Left ventricle myocardium inferior (tissue), 1 donor: ENCODE measurements at regions not wholly inside any gene's neighbourhood (a gene's known extent, or its start where the extent isn't known, plus 50 kb on each side); places are given as distances from the start of the nearest gene placed in this dataset.
A peak's percentile ranks its signal among the peaks of the same experiment; 100 is the strongest.
"Not testable (repeated sequence)": the region's sequence is repeated elsewhere in the genome, so short reads cannot be mapped to it uniquely, and the experiment has no call there.

Experiments
- DNase-seq: peaks from one replicate; pipeline ENCODE4 v3.0.0-alpha.2; 2020
- H3K27ac ChIP-seq: fragments of 200-600 bp; replicated peaks from 2 replicates; pipeline ENCODE4 v1.8.0; 2021
- H3K27me3 ChIP-seq: fragments of 200-600 bp; 2 replicates; pipeline ENCODE4 v1.8.0; 2021; ENCODE audit warnings: low read depth
- H3K36me3 ChIP-seq: fragments of 200-600 bp; 2 replicates; pipeline ENCODE4 v1.8.0; 2021
- H3K4me1 ChIP-seq: fragments of 200-600 bp; 2 replicates; pipeline ENCODE4 v1.8.0; 2021
- H3K4me3 ChIP-seq: fragments of 200-600 bp; 2 replicates; pipeline ENCODE4 v1.8.0; 2021; ENCODE audit warnings: mild to moderate bottlenecking, moderate library complexity
- H3K9me3 ChIP-seq: fragments of 200-600 bp; replicated peaks from 2 replicates; pipeline ENCODE4 v1.8.0; 2021
- CTCF ChIP-seq: fragments of 200-600 bp; IDR thresholded peaks from 2 replicates; pipeline ENCODE4 v1.8.0; 2021; ENCODE audit warnings: antibody characterized with exemption, mild to moderate bottlenecking, borderline replicate concordance
- intact Hi-C: fragments of 100-400 bp; cut with micrococcal nuclease; formaldehyde crosslinking; loops from one replicate; pipeline ENCODE4 v1.11.0; 2022
- donor health status: DM: no; HTN: yes; CAD: no; lungs with severe emphysema.

- intact Hi-C loops, result no loop called here
- no peaks in the 10 kb centered on the region for H3K27me3 ChIP-seq
- no peaks in the 10 kb centered on the region for H3K9me3 ChIP-seq
- peaks cover 18% of the 10 kb centered on the region for H3K4me1 ChIP-seq
- peak overlapping the region; percentile 42 for H3K27ac ChIP-seq
- TF ChIP-seq CTCF, result no peak
- no peak overlapping the region for H3K4me3 ChIP-seq
- H3K36me3 ChIP-seq, result no peaks in the 10 kb centered on the region
- DNase-seq, result no peak
Measured at GRCh38 chrX:73962948-73963347, 110.4 kb upstream of the XIST start.

- H3K9me3 ChIP-seq, H3K4me3 ChIP-seq, DNase-seq, H3K36me3 ChIP-seq, H3K27ac ChIP-seq, intact Hi-C loops, H3K27me3 ChIP-seq: not testable (repeated sequence)
- H3K4me1 ChIP-seq, result peaks cover 18% of the 10 kb centered on the region
Measured at GRCh38 chrX:73961867-73962266, 109.4 kb upstream of the XIST start.

GRCh38 chrX:73944563-73944908, 92.0 kb upstream of the XIST start:
- Histone ChIP-seq H3K9me3 (no peaks in the 10 kb centered on the region), H3K4me3 (peak overlapping the region; percentile 77), H3K4me1 (peaks cover 12% of the 10 kb centered on the region), H3K27me3 (no peaks in the 10 kb centered on the region), H3K27ac (peak overlapping the region; percentile 87), H3K36me3 (peaks cover 5% of the 10 kb centered on the region)
- TF ChIP-seq CTCF, result no peak
- DNase-seq, result no peak
- intact Hi-C loops, result no loop called here

- intact Hi-C loops, result no loop called here
- no peak for TF ChIP-seq CTCF
- H3K27me3 ChIP-seq, result no peaks in the 10 kb centered on the region
Measured at GRCh38 chrX:73943693-73944562, 91.4 kb upstream of the XIST start.

GRCh38 chrX:73940893-73941470, 88.5 kb upstream of the XIST start:
- no peak for DNase-seq
- Histone ChIP-seq H3K4me1 (peaks cover 12% of the 10 kb centered on the region), H3K4me3 (no peak overlapping the region), H3K36me3 (no peaks in the 10 kb centered on the region), H3K27ac (no peak overlapping the region), H3K9me3 (no peaks in the 10 kb centered on the region), H3K27me3 (no peaks in the 10 kb centered on the region)
- intact Hi-C loops, result no loop called here
- no peak for TF ChIP-seq CTCF

More at GRCh38 chrX:73943693-73944562, 91.4 kb upstream of the XIST start:
- DNase-seq, result peak; percentile 82
- Histone ChIP-seq H3K27ac (peak overlapping the region; percentile 87), H3K36me3 (peaks cover 5% of the 10 kb centered on the region), H3K9me3 (no peaks in the 10 kb centered on the region), H3K4me1 (peaks cover 12% of the 10 kb centered on the region), H3K4me3 (peak overlapping the region; percentile 77)

- H3K36me3 ChIP-seq, DNase-seq, H3K27me3 ChIP-seq, intact Hi-C loops, H3K4me1 ChIP-seq, H3K9me3 ChIP-seq, H3K4me3 ChIP-seq, H3K27ac ChIP-seq: not testable (repeated sequence)
Measured at GRCh38 chrX:73937843-73938242, 85.3 kb upstream of the XIST start.
